Testis (tissue), 2 donors: ENCODE measurements at regions not wholly inside any gene's neighbourhood (a gene's known extent, or its start where the extent isn't known, plus 50 kb on each side); places are given as distances from the start of the nearest gene placed in this dataset.

Source experiments
- CTCF ChIP-seq, 3 experiments: fragments of 450-650 bp in 2 of 3; fragments of 200-600 bp in 1 of 3; sonication (generic) in 1 of 3; IDR thresholded peaks; one replicate each; pipeline ENCODE4 v1.5.1; 2016 to 2019; ENCODE audit warnings: antibody characterized with exemption in 3 of 3, mild to moderate bottlenecking in 2 of 3, moderate library complexity in 1 of 3
- POLR2A ChIP-seq: fragments of 450-650 bp; IDR thresholded peaks from one replicate; pipeline ENCODE4 v1.6.1; 2017; ENCODE audit warnings: antibody characterized with exemption, mild to moderate bottlenecking, moderate library complexity

- TF ChIP-seq CTCF (IDR thresholded peaks at IDR 0.05) (no peak), POLR2A (no peak)
These were observed 1130.2 kb upstream of the MIR17HG start for GRCh38 chr13:90217275-90217674.
